Neural cell (in vitro differentiated cells): ENCODE measurements at regions not wholly inside any gene's neighbourhood (a gene's known extent, or its start where the extent isn't known, plus 50 kb on each side); places are given as distances from the start of the nearest gene placed in this dataset.

Source experiments
- H2AFZ ChIP-seq: fragments of 200-600, 300-800 bp; sonication (generic), shearing (Covaris generic); 2 replicates; pipeline ENCODE4 v1.6.0; 2014; ENCODE audit warnings: low read depth, mild to moderate bottlenecking, antibody characterized with exemption, low read length, moderate library complexity
- H3F3A ChIP-seq: fragments of 200-600 bp; shearing (Covaris generic); 2 replicates; pipeline ENCODE4 v1.6.1; 2016; ENCODE audit warnings: mild to moderate bottlenecking, moderate library complexity, mixed read lengths, antibody characterized with exemption, low read length; ENCODE audit not compliant: insufficient read depth, poor library complexity, severe bottlenecking
- H3K27ac ChIP-seq: fragments of 200-600, 300-800 bp; sonication (generic), shearing (Covaris generic); 2 replicates; pipeline ENCODE4 v1.5.1; 2014; ENCODE audit warnings: mild to moderate bottlenecking, low read length, moderate library complexity
- H3K27me3 ChIP-seq: fragments of 300-800, 200-600 bp; sonication (generic), shearing (Covaris generic); 2 replicates; pipeline ENCODE4 v1.6.0; 2014; ENCODE audit warnings: mild to moderate bottlenecking, low read depth, low read length, moderate library complexity; ENCODE audit not compliant: insufficient read depth
- H3K36me3 ChIP-seq: fragments of 300-800, 200-600 bp; sonication (generic), shearing (Covaris generic); 2 replicates; pipeline ENCODE4 v1.5.1; 2014; ENCODE audit warnings: mild to moderate bottlenecking, antibody characterized with exemption, low read length, moderate library complexity; ENCODE audit not compliant: insufficient read depth
- H3K4me2 ChIP-seq: fragments of 300-800, 200-600 bp; sonication (generic), shearing (Covaris generic); 2 replicates; pipeline ENCODE4 v1.6.0; 2014; ENCODE audit warnings: mild to moderate bottlenecking, low read length
- H3K4me3 ChIP-seq: fragments of 300-800, 200-600 bp; sonication (generic), shearing (Covaris generic); 2 replicates; pipeline ENCODE4 v1.5.1; 2014; ENCODE audit warnings: mild to moderate bottlenecking, low read length, moderate library complexity
- H3K79me2 ChIP-seq: fragments of 200-600 bp; shearing (Covaris generic); replicated peaks from 2 replicates; pipeline ENCODE4 v1.6.0; 2014; ENCODE audit warnings: mild to moderate bottlenecking, low read length, moderate library complexity; ENCODE audit not compliant: insufficient read depth
- H3K9ac ChIP-seq: fragments of 300-800, 200-600 bp; sonication (generic), shearing (Covaris generic); 2 replicates; pipeline ENCODE4 v1.6.1; 2016; ENCODE audit warnings: mild to moderate bottlenecking, low read length, mixed read lengths
- H3K9me2 ChIP-seq: fragments of 200-600 bp; shearing (Covaris generic); 2 replicates; pipeline ENCODE4 v1.6.1; 2016; ENCODE audit warnings: mild to moderate bottlenecking, low read length, mixed read lengths; ENCODE audit not compliant: insufficient read depth
- H3K9me3 ChIP-seq: fragments of 200-600, 300-800 bp; sonication (generic), shearing (Covaris generic); 2 replicates; pipeline ENCODE4 v1.6.1; 2016; ENCODE audit warnings: mild to moderate bottlenecking, mixed run types, low read length, moderate library complexity, mixed read lengths
- H4K20me1 ChIP-seq: fragments of 200-600 bp; shearing (Covaris generic); 2 replicates; pipeline ENCODE4 v1.6.1; 2016; ENCODE audit warnings: mild to moderate bottlenecking, mixed run types; ENCODE audit not compliant: insufficient read depth
- EP300 ChIP-seq: fragments of 450-650 bp; conservative IDR thresholded peaks from 2 replicates; pipeline ENCODE4 v1.6.1; 2014; ENCODE audit warnings: antibody characterized with exemption, mild to moderate bottlenecking, moderate library complexity; ENCODE audit not compliant: poor library complexity, severe bottlenecking
- EZH2 ChIP-seq: fragments of 200-600, 300-800 bp; shearing (Covaris generic), sonication (generic); IDR thresholded peaks from 2 replicates; pipeline ENCODE4 v1.6.1; 2014; ENCODE audit warnings: antibody characterized with exemption, low read length, borderline replicate concordance, mild to moderate bottlenecking; ENCODE audit not compliant: insufficient read depth, poor library complexity, severe bottlenecking
- MXI1 ChIP-seq: fragments of 450-650 bp; conservative IDR thresholded peaks from 2 replicates; pipeline ENCODE4 v1.6.1; 2014; ENCODE audit warnings: antibody characterized with exemption, mild to moderate bottlenecking; ENCODE audit not compliant: poor library complexity, severe bottlenecking
- POLR2AphosphoS5 ChIP-seq: IDR thresholded peaks from 2 replicates; pipeline ENCODE4 v1.6.1; 2012
- RAD21 ChIP-seq: fragments of 450-650 bp; conservative IDR thresholded peaks from 2 replicates; pipeline ENCODE4 v1.6.1; 2014; ENCODE audit warnings: antibody characterized with exemption, mild to moderate bottlenecking, moderate library complexity
- SMC3 ChIP-seq: fragments of 450-650 bp; conservative IDR thresholded peaks from 2 replicates; pipeline ENCODE4 v1.6.1; 2014; ENCODE audit warnings: antibody characterized with exemption, mild to moderate bottlenecking, moderate library complexity; ENCODE audit not compliant: poor library complexity
- TAF1 ChIP-seq: IDR thresholded peaks from 2 replicates; pipeline ENCODE4 v1.6.1; 2012; ENCODE audit warnings: low read depth
- TF ChIP-seq, protein P1 (sequence below): IDR thresholded peaks from 2 replicates; pipeline ENCODE4 v1.6.1; 2012; ENCODE audit warnings: borderline replicate concordance
- TF ChIP-seq, protein P2 (sequence below): fragments of 450-650 bp; IDR thresholded peaks from 2 replicates; pipeline ENCODE4 v1.5.1; 2014; ENCODE audit warnings: antibody characterized with exemption, mild to moderate bottlenecking, moderate library complexity; ENCODE audit not compliant: poor library complexity, severe bottlenecking

DNA sequence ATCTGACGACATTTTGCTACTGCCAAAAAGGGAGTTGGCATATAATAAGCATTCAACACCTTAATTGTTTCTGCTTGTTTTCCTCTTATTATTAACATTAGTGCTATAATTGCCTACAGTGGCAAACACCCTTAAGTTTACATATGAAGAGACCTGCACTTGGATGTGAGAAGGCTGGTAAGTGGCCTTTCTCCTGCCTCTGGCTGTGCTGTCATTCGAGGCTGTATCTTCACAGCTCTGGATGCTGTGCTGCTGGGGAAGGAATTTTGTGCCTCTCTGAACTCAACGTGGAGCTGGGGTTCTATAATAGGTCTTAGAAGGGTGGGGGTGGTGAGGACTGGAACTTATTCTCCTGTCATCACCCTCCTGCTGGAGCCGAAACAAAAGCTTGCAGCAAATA lies 385.9 kb downstream of the EMP1 start:
- H3K27me3 ChIP-seq = no peaks in the 10 kb centered on the region
- TF ChIP-seq MXI1 = no peak
- TF ChIP-seq TAF1 = no peak
- TF ChIP-seq POLR2AphosphoS5 = no peak
- TF ChIP-seq, protein P1, sequence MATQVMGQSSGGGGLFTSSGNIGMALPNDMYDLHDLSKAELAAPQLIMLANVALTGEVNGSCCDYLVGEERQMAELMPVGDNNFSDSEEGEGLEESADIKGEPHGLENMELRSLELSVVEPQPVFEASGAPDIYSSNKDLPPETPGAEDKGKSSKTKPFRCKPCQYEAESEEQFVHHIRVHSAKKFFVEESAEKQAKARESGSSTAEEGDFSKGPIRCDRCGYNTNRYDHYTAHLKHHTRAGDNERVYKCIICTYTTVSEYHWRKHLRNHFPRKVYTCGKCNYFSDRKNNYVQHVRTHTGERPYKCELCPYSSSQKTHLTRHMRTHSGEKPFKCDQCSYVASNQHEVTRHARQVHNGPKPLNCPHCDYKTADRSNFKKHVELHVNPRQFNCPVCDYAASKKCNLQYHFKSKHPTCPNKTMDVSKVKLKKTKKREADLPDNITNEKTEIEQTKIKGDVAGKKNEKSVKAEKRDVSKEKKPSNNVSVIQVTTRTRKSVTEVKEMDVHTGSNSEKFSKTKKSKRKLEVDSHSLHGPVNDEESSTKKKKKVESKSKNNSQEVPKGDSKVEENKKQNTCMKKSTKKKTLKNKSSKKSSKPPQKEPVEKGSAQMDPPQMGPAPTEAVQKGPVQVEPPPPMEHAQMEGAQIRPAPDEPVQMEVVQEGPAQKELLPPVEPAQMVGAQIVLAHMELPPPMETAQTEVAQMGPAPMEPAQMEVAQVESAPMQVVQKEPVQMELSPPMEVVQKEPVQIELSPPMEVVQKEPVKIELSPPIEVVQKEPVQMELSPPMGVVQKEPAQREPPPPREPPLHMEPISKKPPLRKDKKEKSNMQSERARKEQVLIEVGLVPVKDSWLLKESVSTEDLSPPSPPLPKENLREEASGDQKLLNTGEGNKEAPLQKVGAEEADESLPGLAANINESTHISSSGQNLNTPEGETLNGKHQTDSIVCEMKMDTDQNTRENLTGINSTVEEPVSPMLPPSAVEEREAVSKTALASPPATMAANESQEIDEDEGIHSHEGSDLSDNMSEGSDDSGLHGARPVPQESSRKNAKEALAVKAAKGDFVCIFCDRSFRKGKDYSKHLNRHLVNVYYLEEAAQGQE = no peak
- no peak for TF ChIP-seq EP300
- TF ChIP-seq, protein P2, sequence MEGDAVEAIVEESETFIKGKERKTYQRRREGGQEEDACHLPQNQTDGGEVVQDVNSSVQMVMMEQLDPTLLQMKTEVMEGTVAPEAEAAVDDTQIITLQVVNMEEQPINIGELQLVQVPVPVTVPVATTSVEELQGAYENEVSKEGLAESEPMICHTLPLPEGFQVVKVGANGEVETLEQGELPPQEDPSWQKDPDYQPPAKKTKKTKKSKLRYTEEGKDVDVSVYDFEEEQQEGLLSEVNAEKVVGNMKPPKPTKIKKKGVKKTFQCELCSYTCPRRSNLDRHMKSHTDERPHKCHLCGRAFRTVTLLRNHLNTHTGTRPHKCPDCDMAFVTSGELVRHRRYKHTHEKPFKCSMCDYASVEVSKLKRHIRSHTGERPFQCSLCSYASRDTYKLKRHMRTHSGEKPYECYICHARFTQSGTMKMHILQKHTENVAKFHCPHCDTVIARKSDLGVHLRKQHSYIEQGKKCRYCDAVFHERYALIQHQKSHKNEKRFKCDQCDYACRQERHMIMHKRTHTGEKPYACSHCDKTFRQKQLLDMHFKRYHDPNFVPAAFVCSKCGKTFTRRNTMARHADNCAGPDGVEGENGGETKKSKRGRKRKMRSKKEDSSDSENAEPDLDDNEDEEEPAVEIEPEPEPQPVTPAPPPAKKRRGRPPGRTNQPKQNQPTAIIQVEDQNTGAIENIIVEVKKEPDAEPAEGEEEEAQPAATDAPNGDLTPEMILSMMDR = no peak
- TF ChIP-seq SMC3 = no peak
- TF ChIP-seq RAD21 = no peak
- TF ChIP-seq EZH2 = no peak
- H2AFZ ChIP-seq = no peak overlapping the region
- H3K9ac ChIP-seq = no peak overlapping the region
- no peaks in the 10 kb centered on the region for H3K36me3 ChIP-seq
- H3K4me3 ChIP-seq = no peak overlapping the region
- no peaks in the 10 kb centered on the region for H3K79me2 ChIP-seq
- H3K27ac ChIP-seq = no peak overlapping the region
- no peaks in the 10 kb centered on the region for H4K20me1 ChIP-seq
- H3K4me2 ChIP-seq = no peak overlapping the region
- no peaks in the 10 kb centered on the region for H3K9me3 ChIP-seq
- no peaks in the 10 kb centered on the region for H3F3A ChIP-seq
- no peaks in the 10 kb centered on the region for H3K9me2 ChIP-seq

DNA sequence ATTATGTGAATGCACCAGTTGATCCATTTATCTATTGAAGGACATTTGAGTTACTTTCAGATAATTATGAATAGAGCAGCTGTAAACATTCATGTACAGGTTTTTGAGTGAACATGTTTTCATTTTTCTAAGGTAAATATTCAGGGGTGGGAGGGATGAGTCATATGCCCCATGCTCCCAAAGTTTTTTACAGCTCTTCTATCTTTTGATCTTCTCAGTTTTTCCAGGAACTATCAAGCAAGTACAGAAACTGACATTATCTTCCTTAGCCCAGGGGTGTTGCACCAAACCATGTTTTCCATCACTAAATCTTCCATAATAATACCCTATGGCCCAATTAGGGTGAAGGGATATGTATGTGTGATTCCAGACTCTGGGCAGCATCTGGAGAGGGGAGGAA lies 384.5 kb downstream of the EMP1 start:
- TF ChIP-seq EZH2 (no peak), POLR2AphosphoS5 (no peak), SMC3 (no peak), MXI1 (no peak)
- Histone ChIP-seq H3K9me2 (no peaks in the 10 kb centered on the region), H3K4me2 (no peak overlapping the region), H3K9me3 (no peaks in the 10 kb centered on the region), H3K36me3 (no peaks in the 10 kb centered on the region), H3K27ac (no peak overlapping the region), H2AFZ (no peak overlapping the region), H3K4me3 (no peak overlapping the region), H4K20me1 (no peaks in the 10 kb centered on the region), H3K79me2 (no peaks in the 10 kb centered on the region), H3F3A (no peaks in the 10 kb centered on the region), H3K9ac (no peak overlapping the region), H3K27me3 (no peaks in the 10 kb centered on the region)

DNA sequence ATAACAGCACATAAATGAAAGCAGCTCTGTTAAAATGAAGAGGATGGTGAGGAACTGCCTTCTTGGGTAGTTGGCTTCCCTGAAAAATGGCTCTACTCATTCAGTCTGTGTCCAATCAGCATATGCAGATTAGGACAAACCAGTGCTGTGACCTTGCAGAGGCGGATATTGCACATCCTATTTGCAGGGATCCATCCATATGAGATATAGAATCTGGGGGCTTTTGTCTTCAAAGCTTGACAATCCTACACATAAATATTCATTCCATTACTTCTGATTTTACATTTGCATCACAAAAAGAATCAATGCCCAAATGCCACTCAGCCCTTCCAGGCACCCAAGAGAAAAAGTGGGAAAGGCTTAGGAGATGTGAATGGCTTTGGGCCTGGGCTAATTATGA lies 383.7 kb downstream of the EMP1 start:
- TF ChIP-seq SMC3 (no peak), TAF1 (no peak), RAD21 (no peak), EZH2 (no peak), POLR2AphosphoS5 (no peak), EP300 (no peak), MXI1 (no peak)
- TF ChIP-seq, protein P1 = no peak
- TF ChIP-seq, protein P2 = no peak
- no peak overlapping the region for H3K9ac ChIP-seq
- H3K4me2 ChIP-seq = no peak overlapping the region

More for the DNA sequence above, 383.7 kb downstream of the EMP1 start:
- no peak overlapping the region for H3K27ac ChIP-seq
- no peak overlapping the region for H3K4me3 ChIP-seq
- H4K20me1 ChIP-seq = no peaks in the 10 kb centered on the region
- H3K36me3 ChIP-seq = no peaks in the 10 kb centered on the region
- no peaks in the 10 kb centered on the region for H3F3A ChIP-seq
- no peaks in the 10 kb centered on the region for H3K9me2 ChIP-seq
- H3K79me2 ChIP-seq = no peaks in the 10 kb centered on the region
- H3K27me3 ChIP-seq = no peaks in the 10 kb centered on the region
- H2AFZ ChIP-seq = no peak overlapping the region
- H3K9me3 ChIP-seq = no peaks in the 10 kb centered on the region
